Activated CD4-positive, CD25-positive, alpha-beta regulatory T cell treated with anti-CD3 and anti-CD28 coated beads, Interleukin-2, amount 50 U/mL, for 24 hours (primary cell): ENCODE measurements at regions not wholly inside any gene's neighbourhood (a gene's known extent, or its start where the extent isn't known, plus 50 kb on each side); places are given as distances from the start of the nearest gene placed in this dataset.
"Not testable (repeated sequence)": the region's sequence is repeated elsewhere in the genome, so short reads cannot be mapped to it uniquely, and the experiment has no call there.

Experiments
- ATAC-seq, 2 donors: fragments of 150-1000 bp; cut with Tn5 transposase; one replicate each; pipeline ENCODE4 v1.10.0; 2021; ENCODE audit warnings: mild to moderate bottlenecking in 1 of 2, moderate library complexity in 1 of 2

DNA sequence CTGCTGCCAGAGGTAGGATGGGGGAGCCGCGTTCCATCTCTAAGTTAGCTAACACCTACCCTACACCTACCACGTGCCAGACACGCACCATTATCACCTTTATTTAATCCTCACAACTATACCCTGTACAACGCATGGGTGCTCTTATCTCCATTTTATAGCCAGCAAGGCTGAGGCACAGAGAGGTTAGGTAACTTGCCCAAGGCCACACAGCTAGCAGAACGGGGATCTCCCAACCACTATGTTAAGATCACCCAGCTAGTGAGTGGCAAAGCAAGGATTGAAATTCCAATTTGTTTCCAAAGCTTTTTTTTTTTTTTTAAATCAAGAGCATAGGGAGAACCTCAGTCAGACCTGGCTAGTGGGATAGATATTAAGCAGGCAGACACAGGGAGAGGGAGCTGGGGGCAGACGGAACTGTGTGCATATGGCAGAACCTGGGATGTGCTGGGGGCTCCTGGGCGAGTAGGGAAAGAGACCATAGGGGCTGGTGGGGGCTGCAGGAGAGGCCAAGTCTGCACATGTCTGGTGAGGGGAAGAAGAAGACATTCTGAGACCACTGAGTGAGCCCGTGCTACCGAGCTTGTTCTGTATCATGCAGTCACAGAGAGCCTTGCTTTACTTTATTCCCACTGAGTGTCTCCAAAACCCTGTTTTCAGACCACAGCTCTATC lies 196.3 kb upstream of the TPM1 start:
- ATAC-seq: no peak

- no peak for ATAC-seq
These were observed 195.6 kb upstream of the TPM1 start for GRCh38 chr15:62846805-62847495.

- ATAC-seq: no peak
These were observed 194.6 kb upstream of the TPM1 start for GRCh38 chr15:62847900-62848489.

GRCh38 chr15:62848632-62849050 lies 193.9 kb upstream of the TPM1 start:
- no peak for ATAC-seq

DNA sequence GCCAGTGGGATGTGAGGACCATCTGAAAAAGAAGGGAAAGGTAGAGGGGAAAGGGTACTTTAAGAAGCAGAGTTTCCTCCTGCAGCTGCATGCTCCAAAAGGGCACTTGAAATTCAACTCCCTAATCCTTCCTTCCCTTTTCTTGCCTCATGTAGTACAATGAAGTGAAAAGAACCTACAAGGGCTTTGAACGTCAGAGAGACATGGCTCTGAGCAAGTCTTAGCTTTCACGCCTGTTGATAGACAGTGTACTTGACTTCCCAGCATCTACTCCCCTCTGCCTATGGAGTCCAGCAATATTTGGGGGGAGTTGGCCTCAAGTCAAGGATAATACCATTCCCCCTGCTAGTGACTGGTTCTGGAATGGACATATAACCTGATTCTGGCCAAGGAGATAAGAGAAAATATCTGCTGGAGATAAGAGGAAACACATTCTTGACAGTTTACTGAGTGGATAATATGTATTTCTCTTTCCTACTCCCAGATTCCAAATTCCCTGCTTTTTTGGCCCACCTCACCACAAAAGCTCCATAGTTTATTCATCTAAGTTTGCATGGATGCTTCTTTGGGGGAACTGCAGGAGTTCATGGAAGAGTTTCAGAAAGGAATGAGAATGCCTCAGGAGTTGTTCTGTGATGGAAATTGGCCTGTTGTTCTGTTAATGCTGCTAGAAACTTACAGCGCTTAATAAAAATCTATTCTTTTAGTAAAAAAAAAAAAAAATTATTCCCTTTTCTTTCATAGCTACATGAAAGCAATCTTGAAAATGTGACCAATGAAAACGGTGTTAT lies 193.0 kb upstream of the TPM1 start:
- no peak for ATAC-seq

DNA sequence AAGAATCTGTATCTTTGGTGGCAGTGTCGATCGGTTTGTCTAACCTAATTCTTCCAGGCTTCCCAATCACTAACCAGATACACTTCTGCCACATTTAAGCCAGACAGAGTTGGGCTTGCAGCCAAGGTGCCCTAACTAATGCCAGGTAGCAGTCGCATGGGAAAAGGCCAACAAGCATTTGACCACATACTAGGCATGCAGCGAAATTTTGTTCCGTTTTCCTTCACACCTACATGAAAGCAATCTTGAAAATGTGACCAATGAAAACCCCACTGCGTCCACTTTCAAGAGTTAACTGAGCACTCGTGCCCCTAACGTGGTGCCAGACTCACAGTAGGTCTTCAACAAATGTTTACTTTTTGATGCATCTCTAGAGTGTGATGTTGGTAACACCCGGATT lies 192.2 kb upstream of the TPM1 start:
- ATAC-seq: no peak

DNA sequence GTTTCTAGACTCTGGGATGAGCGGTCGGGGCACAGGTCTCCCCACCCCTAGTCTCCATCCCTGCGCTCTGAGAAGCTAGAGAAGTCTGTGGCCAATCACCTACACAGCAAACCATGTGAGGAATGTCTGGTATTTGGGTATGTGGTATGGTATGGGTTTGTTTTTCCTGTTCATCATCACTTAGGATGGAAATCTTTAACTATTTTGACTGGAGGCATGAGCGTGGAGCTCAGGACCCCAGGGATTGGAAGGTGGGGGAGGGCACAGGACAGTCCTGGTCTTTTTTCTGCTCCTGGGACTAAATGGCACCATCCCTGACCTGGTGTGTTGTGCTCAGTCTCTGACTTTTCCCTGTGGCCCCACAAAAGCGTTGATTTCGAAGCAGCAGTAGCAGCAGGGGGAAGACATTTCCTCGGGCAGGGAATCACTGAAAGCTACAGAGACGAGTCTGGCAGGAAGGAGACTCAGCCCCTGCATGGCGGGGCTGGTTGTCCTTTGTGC lies 191.7 kb upstream of the TPM1 start:
- no peak for ATAC-seq

DNA sequence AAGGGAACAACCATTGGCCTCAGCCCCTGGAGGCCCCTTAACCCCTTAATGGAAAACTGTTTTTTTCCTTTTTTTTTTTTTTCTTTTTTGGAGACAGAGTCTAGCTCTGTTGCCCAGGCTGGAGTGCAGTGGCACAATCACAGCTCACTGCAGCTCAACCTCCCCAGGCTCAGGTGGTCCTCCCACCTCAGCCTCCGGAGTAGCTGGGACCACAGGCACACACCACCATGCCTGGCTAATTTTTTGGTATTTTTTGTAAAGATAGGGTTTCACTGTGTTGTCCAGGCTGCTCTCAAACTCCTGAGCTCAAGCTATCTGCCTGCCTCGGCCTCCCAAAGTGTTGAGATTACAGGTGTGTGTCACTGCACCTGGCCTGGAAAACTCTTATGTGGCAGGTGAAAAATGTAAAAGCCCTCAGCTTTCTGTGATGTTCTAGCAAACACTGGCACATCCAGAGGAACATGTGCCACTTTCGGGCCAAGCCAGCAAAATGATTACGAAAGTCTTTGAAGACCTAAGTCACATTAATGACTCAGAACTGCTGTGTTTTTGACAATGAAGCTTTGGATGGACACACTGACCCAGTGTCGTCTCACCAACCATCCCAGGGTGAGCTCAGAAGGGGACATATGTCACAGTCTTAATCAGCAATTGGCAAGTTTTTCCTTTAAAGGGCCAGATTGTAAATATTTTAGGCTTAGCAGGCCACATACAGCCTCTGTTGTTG lies 189.3 kb upstream of the TPM1 start:
- ATAC-seq: no peak

GRCh38 chr15:62853841-62854225 lies 188.7 kb upstream of the TPM1 start:
- no peak for ATAC-seq

- no peak for ATAC-seq
These were observed 188.0 kb upstream of the TPM1 start for GRCh38 chr15:62854420-62855084.

DNA sequence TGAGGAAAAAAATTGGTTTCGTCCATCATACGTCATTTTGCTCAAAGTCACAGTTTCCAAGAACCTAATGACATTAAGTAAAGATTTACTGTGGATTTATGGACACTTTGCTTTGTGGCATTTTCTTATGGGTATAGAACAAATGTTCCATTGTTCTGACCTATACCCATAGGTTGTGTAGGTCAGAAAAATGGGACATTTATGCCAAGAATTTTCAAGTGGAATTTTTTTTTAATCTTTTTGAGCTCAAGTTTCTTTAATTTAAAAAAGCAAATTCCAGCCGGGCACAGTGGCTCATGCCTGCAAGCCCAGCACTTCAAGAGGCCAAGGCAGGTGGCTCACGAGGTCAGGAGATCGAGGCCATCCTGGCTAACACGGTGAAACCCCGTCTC lies 187.5 kb upstream of the TPM1 start:
- no peak for ATAC-seq

- no peak for ATAC-seq
These were observed 185.9 kb upstream of the TPM1 start for GRCh38 chr15:62856466-62857246.

DNA sequence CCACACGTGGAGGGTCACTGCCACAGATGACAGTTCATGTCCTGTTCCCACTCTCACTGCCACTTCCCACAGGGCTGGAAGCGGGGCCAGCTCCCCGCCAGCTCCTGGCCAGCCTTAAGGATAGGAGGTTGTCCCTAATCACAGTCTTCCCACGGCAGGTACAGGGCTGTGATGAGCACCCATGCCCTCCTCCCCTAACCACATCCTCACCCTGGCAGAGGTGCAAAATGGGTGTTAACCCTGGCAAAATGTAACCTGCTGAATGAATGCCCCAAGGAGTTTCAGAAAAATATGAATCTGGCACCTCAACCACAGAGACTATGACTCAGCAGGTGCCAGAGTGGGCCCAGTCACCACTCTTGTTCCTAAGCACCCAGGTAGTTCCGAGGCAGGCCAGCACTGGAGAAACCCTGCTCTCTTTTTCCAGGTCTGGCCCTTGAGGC lies 185.1 kb upstream of the TPM1 start:
- ATAC-seq: peak in 1 of 2 donors; percentile 48

DNA sequence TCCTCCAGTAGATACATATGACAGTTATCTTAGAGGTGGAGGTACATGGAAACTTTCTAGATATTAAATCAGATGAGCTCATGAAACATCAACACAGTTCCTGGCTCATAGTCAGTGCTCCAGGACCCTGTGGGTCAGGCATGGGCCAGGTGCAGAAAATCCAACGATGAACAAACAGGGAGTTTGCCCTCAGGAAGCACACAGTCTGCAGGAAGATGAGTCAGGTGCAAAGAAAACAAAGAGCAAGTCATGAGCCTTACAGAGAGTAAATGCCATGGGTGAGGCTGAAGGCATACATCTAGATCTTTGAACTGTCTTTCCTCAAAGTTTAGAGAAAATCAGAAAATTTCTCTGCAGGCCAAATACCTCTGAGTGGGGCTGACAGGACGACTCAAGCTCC lies 184.2 kb upstream of the TPM1 start:
- ATAC-seq: no peak

DNA sequence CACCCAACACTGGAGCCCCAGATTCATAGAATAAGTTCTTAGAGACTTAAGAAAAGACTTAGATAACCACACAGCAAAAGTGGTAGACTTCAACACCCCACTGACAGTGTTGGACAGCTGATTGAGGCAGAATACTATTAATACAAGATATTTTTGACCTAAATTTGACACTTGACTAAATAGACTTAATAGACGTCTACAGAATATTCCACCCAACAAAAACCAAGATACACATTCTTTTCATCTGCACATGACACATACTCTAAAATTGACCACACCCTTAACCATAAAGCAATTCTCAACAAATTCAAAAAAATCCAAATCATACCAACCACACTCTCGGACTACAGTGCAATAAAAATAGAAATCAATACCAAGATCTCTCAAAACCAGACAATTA lies 179.8 kb upstream of the TPM1 start:
- ATAC-seq: no peak

GRCh38 chr15:62866366-62866765 lies 176.2 kb upstream of the TPM1 start:
- no peak for ATAC-seq

DNA sequence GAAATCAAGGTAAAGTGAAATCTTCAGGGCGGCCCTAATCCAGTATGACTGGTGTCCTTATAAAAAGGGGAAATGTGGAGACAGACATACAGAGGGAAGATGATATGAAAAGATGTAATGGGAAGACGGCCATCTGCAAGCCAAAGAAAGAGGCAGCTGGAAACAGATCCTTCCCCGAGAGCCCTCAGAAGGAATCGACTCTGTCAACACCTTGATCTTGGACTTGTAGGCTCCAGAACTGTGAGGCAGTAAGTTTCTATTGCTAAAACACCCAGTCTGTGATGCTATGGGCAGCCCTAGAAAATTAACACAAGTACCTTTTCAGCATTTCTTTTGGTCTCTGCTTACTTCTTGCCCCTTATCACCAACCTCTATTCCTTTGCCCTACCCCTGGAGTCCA lies 174.7 kb upstream of the TPM1 start:
- ATAC-seq: no peak

GRCh38 chr15:62868507-62868906 lies 174.0 kb upstream of the TPM1 start:
- ATAC-seq: no peak

DNA sequence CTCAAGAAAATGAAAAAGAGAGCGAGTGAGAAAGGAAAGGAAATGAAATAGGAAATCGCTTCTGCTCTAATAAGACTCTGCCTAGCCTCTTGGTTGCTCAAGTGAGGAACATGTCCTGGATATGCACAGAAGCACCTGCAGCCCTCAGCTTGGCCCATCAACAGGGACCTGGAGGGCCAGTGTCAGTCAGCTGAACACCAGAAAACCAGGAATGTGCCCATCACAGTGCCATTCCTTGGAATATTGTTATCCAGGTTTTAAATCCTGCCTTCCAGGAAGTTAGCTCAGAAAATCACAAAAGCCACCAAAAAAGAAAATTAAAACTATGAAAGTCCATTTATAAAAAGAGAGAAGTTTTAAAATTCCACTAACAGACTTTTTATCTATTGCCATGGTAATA lies 173.4 kb upstream of the TPM1 start:
- no peak for ATAC-seq

- no peak for ATAC-seq
These were observed 172.3 kb upstream of the TPM1 start for GRCh38 chr15:62870216-62870615.

GRCh38 chr15:62870701-62871100 lies 171.8 kb upstream of the TPM1 start:
- not testable (repeated sequence) for ATAC-seq
